ENCODE measurements at regions not wholly inside any gene's neighbourhood (a gene's known extent, or its start where the extent isn't known, plus 50 kb on each side); places are given as distances from the start of the nearest gene placed in this dataset.

- no peak for TF ChIP-seq POLR2AphosphoS5 (IDR thresholded peaks at IDR 0.05)
- TF ChIP-seq, protein P1, sequence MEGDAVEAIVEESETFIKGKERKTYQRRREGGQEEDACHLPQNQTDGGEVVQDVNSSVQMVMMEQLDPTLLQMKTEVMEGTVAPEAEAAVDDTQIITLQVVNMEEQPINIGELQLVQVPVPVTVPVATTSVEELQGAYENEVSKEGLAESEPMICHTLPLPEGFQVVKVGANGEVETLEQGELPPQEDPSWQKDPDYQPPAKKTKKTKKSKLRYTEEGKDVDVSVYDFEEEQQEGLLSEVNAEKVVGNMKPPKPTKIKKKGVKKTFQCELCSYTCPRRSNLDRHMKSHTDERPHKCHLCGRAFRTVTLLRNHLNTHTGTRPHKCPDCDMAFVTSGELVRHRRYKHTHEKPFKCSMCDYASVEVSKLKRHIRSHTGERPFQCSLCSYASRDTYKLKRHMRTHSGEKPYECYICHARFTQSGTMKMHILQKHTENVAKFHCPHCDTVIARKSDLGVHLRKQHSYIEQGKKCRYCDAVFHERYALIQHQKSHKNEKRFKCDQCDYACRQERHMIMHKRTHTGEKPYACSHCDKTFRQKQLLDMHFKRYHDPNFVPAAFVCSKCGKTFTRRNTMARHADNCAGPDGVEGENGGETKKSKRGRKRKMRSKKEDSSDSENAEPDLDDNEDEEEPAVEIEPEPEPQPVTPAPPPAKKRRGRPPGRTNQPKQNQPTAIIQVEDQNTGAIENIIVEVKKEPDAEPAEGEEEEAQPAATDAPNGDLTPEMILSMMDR (IDR thresholded peaks at IDR 0.05) = no peak
Measured at GRCh38 chr20:40816039-40816352, 127.0 kb upstream of the MAFB start.

Measured in breast epithelium (tissue), 3 donors.